ENCODE measurements at regions not wholly inside any gene's neighbourhood (a gene's known extent, or its start where the extent isn't known, plus 50 kb on each side); places are given as distances from the start of the nearest gene placed in this dataset.

- DNase-seq = no peak
Observed at GRCh38 chr20:50273601-50274491, 83.2 kb downstream of the CEBPB start.

GRCh38 chr20:50274570-50275430, 84.2 kb downstream of the CEBPB start:
- DNase-seq = no peak

GRCh38 chr20:50276119-50277063, 85.8 kb downstream of the CEBPB start:
- DNase-seq = no peak

GRCh38 chr20:50277064-50277415, 86.4 kb downstream of the CEBPB start:
- DNase-seq = no peak

GRCh38 chr20:50277460-50278376, 87.1 kb downstream of the CEBPB start:
- no peak for DNase-seq

GRCh38 chr20:50278377-50278683, 87.7 kb downstream of the CEBPB start:
- DNase-seq = no peak

- DNase-seq = peak; percentile 31 to 49
Observed at GRCh38 chr20:50278684-50279531, 88.3 kb downstream of the CEBPB start.

GRCh38 chr20:50279988-50280850, 89.6 kb downstream of the CEBPB start:
- DNase-seq = no peak

- DNase-seq = no peak
Observed at GRCh38 chr20:50280851-50281655, 90.4 kb downstream of the CEBPB start.

GRCh38 chr20:50281831-50282591, 91.4 kb downstream of the CEBPB start:
- DNase-seq = no peak

GRCh38 chr20:50282592-50283241, 92.1 kb downstream of the CEBPB start:
- no peak for DNase-seq

GRCh38 chr20:50283370-50283769, 92.7 kb downstream of the CEBPB start:
- DNase-seq = no peak

- peak in 1 of 2 experiments; percentile 37 for DNase-seq
Observed at GRCh38 chr20:50283922-50284810, 93.5 kb downstream of the CEBPB start.

GRCh38 chr20:50284811-50285375, 94.3 kb downstream of the CEBPB start:
- peak in 1 of 2 experiments; percentile 25 for DNase-seq

GRCh38 chr20:50285376-50286173, 94.9 kb downstream of the CEBPB start:
- DNase-seq = no peak
